Panc1 (cell line): ENCODE measurements at regions not wholly inside any gene's neighbourhood (a gene's known extent, or its start where the extent isn't known, plus 50 kb on each side); places are given as distances from the start of the nearest gene placed in this dataset.

Source experiments
- POLR2AphosphoS5 ChIP-seq: IDR thresholded peaks from 2 replicates; pipeline ENCODE4 v1.6.1; 2012; ENCODE audit warnings: mild to moderate bottlenecking, low read depth, low read length, moderate library complexity
- SIN3A ChIP-seq: IDR thresholded peaks from 2 replicates; pipeline ENCODE4 v1.6.1; 2012; ENCODE audit warnings: low read depth, mild to moderate bottlenecking, low read length, moderate library complexity, borderline replicate concordance; ENCODE audit not compliant: insufficient read depth
- TCF7L2 ChIP-seq: IDR thresholded peaks from 2 replicates; pipeline ENCODE4 v1.6.1; 2011; ENCODE audit warnings: mild to moderate bottlenecking, low read depth, low read length, inconsistent platforms
- TF ChIP-seq, protein P1 (sequence below): fragments of 450-650 bp; IDR thresholded peaks from 2 replicates; pipeline ENCODE4 v1.5.1; 2017; ENCODE audit warnings: mild to moderate bottlenecking
- TF ChIP-seq, protein P2 (sequence below), 2 experiments: IDR thresholded peaks; 2 replicates each; pipeline ENCODE4 v1.6.1; 2011 to 2012; ENCODE audit warnings: low read depth in 2 of 2, control low read depth in 1 of 2, low read length in 1 of 2, mild to moderate bottlenecking in 1 of 2, moderate library complexity in 1 of 2; ENCODE audit not compliant: insufficient read depth in 1 of 2

DNA sequence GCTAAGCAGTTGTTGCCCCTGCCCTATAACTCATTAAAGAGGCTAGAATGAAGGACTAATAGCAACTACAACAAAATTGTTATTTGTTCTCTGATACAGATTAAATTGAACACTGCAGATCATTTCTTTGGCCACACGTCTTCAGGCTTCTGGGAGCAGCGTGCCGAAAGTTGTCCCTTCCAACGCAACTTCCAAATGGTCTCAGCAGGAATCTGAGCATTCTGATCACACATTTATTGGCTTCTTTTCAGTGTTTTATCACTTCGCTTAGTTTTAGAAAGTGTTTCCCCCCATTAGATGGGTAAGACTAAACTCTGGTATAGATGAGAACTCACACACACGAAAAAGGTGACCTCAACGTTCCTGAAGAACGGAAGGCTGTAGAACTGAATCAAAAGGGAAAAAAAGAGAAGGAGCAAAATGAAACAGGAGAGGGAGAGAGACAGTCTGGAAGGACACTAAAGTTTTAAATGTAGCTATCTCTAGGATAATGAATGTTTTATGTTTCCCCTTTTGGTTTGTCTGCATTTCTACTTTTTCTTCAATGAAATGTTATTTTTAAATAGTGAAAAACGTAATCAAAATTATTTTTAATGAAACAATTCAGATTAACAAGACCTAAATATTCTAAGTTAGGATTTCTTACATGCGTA is 336.5 kb downstream of the RRAGC start:
- TF ChIP-seq, protein P1, sequence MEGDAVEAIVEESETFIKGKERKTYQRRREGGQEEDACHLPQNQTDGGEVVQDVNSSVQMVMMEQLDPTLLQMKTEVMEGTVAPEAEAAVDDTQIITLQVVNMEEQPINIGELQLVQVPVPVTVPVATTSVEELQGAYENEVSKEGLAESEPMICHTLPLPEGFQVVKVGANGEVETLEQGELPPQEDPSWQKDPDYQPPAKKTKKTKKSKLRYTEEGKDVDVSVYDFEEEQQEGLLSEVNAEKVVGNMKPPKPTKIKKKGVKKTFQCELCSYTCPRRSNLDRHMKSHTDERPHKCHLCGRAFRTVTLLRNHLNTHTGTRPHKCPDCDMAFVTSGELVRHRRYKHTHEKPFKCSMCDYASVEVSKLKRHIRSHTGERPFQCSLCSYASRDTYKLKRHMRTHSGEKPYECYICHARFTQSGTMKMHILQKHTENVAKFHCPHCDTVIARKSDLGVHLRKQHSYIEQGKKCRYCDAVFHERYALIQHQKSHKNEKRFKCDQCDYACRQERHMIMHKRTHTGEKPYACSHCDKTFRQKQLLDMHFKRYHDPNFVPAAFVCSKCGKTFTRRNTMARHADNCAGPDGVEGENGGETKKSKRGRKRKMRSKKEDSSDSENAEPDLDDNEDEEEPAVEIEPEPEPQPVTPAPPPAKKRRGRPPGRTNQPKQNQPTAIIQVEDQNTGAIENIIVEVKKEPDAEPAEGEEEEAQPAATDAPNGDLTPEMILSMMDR = no peak
- TF ChIP-seq POLR2AphosphoS5 = no peak
- no peak for TF ChIP-seq TCF7L2
- TF ChIP-seq SIN3A = no peak
- TF ChIP-seq, protein P2, sequence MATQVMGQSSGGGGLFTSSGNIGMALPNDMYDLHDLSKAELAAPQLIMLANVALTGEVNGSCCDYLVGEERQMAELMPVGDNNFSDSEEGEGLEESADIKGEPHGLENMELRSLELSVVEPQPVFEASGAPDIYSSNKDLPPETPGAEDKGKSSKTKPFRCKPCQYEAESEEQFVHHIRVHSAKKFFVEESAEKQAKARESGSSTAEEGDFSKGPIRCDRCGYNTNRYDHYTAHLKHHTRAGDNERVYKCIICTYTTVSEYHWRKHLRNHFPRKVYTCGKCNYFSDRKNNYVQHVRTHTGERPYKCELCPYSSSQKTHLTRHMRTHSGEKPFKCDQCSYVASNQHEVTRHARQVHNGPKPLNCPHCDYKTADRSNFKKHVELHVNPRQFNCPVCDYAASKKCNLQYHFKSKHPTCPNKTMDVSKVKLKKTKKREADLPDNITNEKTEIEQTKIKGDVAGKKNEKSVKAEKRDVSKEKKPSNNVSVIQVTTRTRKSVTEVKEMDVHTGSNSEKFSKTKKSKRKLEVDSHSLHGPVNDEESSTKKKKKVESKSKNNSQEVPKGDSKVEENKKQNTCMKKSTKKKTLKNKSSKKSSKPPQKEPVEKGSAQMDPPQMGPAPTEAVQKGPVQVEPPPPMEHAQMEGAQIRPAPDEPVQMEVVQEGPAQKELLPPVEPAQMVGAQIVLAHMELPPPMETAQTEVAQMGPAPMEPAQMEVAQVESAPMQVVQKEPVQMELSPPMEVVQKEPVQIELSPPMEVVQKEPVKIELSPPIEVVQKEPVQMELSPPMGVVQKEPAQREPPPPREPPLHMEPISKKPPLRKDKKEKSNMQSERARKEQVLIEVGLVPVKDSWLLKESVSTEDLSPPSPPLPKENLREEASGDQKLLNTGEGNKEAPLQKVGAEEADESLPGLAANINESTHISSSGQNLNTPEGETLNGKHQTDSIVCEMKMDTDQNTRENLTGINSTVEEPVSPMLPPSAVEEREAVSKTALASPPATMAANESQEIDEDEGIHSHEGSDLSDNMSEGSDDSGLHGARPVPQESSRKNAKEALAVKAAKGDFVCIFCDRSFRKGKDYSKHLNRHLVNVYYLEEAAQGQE (IDR thresholded peaks at IDR 0.05; ENCODE audit: insufficient read depth in 1 of 2, low read depth in 2 of 2, low read length in 1 of 2) = no peak
